Right lobe of liver (tissue), 6 donors: ENCODE measurements at regions not wholly inside any gene's neighbourhood (a gene's known extent, or its start where the extent isn't known, plus 50 kb on each side); places are given as distances from the start of the nearest gene placed in this dataset.
"Not testable (repeated sequence)": the region's sequence is repeated elsewhere in the genome, so short reads cannot be mapped to it uniquely, and the experiment has no call there.

Experiments used
- ATAC-seq, 4 donors: fragments of 200-7000 bp; cut with Tn5 transposase; one replicate each; pipeline ENCODE4 v1.9.1; 2020; ENCODE audit warnings: mild to moderate bottlenecking in 4 of 4, moderate library complexity in 4 of 4
- DNase-seq, 3 donors: peaks; one replicate each; pipeline ENCODE4 v3.0.0-alpha.2; 2020
- H3K27ac ChIP-seq, 3 donors: fragments of 200-600 bp; one replicate each; pipeline ENCODE4 v1.8.0; 2022
- H3K27me3 ChIP-seq, 2 donors: fragments of 200-600 bp; one replicate each; pipeline ENCODE4 v1.8.0; 2022
- H3K36me3 ChIP-seq, 4 donors: fragments of 200-600 bp; sonication (generic) in 1 of 4; one replicate each; pipeline versions ENCODE4 v1.5.1 to v1.8.0; 2017 to 2022; ENCODE audit warnings: control low read depth in 1 of 4
- H3K4me1 ChIP-seq, 4 donors: fragments of 200-600 bp; sonication (generic) in 1 of 4; one replicate each; pipeline versions ENCODE4 v1.5.1 to v1.8.0; 2017 to 2022; ENCODE audit warnings: control low read depth in 1 of 4
- H3K4me3 ChIP-seq, 3 donors: fragments of 200-600 bp; one replicate each; pipeline ENCODE4 v1.8.0; 2022
- H3K9me3 ChIP-seq, 4 donors: fragments of 200-600 bp; sonication (generic) in 1 of 4; one replicate each; pipeline versions ENCODE4 v1.5.1 to v1.8.0; 2017 to 2022; ENCODE audit warnings: control low read depth in 1 of 4
- POLR2A ChIP-seq: fragments of 450-650 bp; IDR thresholded peaks from one replicate; pipeline ENCODE4 v1.6.1; 2017; ENCODE audit warnings: antibody characterized with exemption, mild to moderate bottlenecking
- WGBS: methylation state at CpG from one replicate; pipeline ENCODE4 v1.1.6; 2018; ENCODE audit warnings: low coverage, low lambda C conversion rate; ENCODE audit not compliant: insufficient coverage; ENCODE audit errors: missing lambda C conversion rate; 5-methylcytosine and 5-hydroxymethylcytosine counted together
- intact Hi-C, 2 donors: fragments of 100-400 bp; cut with DNase I; formaldehyde crosslinking; loops; one replicate each; pipeline versions ENCODE4 v1.11.2 to v1.14.1; 2022
- TF ChIP-seq, protein P1 (sequence below), 4 donors: fragments of 200-600 bp in 3 of 4; fragments of 450-650 bp in 1 of 4; IDR thresholded peaks; one replicate each; pipeline versions ENCODE4 v1.5.1 to v1.8.0; 2016 to 2022; ENCODE audit warnings: antibody characterized with exemption in 4 of 4, mild to moderate bottlenecking in 2 of 4
- donor health status: DM: no; HTN: yes; CAD: no.
- donor health status: DM: no; HTN: no; CAD: no.
- donor health status: DM: no; HTN: no; CAD: no.
- donor health status: DM: no; HTN: yes; CAD: no.
- donor health status: DM: no; HTN: yes; CAD: no.

DNA sequence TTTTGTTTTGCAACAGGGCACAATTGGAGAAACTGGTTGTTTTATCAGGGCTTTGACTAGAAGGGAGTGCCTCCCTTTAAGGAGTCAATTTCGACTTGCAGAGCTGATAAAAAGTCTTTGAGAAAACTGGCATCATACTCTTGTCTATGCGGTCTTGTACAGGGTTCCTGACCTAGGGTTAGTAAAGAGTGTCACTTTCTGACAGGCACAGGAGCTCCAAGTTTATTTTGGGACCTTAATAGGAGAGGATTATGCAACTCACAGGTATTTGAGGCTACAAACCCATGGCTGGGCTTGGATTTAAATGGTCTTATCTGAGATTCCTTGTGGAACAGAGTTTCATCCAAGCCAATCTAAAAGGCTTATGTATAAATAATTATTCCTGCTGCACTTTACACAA, 365.4 kb downstream of the HTR1B start:
- Histone ChIP-seq H3K36me3 (no peaks in the 10 kb centered on the region), H3K4me3 (no peak overlapping the region), H3K27me3 (no peaks in the 10 kb centered on the region), H3K27ac (no peak overlapping the region), H3K4me1 (no peaks in the 10 kb centered on the region), H3K9me3 (no peaks in the 10 kb centered on the region)
- 35% methylated on average over 2 of the region's 2 CpGs for WGBS
- DNase-seq (no peak), ATAC-seq (no peak)
- intact Hi-C loops: no loop called here
- TF ChIP-seq, protein P1, sequence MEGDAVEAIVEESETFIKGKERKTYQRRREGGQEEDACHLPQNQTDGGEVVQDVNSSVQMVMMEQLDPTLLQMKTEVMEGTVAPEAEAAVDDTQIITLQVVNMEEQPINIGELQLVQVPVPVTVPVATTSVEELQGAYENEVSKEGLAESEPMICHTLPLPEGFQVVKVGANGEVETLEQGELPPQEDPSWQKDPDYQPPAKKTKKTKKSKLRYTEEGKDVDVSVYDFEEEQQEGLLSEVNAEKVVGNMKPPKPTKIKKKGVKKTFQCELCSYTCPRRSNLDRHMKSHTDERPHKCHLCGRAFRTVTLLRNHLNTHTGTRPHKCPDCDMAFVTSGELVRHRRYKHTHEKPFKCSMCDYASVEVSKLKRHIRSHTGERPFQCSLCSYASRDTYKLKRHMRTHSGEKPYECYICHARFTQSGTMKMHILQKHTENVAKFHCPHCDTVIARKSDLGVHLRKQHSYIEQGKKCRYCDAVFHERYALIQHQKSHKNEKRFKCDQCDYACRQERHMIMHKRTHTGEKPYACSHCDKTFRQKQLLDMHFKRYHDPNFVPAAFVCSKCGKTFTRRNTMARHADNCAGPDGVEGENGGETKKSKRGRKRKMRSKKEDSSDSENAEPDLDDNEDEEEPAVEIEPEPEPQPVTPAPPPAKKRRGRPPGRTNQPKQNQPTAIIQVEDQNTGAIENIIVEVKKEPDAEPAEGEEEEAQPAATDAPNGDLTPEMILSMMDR (IDR thresholded peaks at IDR 0.05): no peak
- no peak for TF ChIP-seq POLR2A

DNA sequence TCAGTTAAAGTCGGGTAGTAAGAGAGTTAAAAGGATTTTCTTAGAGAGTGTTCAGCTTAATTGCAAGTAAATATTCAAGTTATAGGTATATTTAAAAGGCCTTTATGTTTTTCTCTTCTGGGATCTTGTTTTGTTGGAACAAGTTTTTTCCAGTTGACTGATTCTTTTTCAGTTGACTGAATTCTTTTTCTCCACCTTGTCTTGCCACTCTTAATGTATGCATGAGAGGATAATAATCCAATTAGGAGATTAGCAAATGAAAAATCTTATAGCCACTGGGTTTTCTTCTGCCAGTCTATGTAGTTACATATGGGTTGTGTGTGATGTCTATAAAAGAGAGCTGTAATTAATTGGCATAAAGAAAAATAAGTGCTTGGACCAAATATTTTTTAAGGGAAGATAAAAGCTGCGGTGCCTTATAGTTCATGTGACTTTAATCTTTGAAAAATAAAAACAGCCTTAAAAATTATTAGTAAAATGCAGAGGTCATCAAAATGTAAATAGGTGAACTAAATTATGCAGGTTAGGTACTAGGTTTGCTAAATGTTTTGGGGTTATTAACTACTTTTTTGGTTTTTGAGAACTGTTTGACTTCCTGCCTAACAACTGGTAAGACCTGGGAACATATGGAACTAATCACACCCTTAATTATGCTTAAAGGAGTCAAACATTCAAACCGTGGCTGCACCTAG, 367.2 kb downstream of the HTR1B start:
- 41% methylated on average over 3 of the region's 3 CpGs for WGBS
- Histone ChIP-seq H3K4me3 (no peak overlapping the region), H3K27me3 (no peaks in the 10 kb centered on the region), H3K27ac (no peak overlapping the region), H3K9me3 (no peaks in the 10 kb centered on the region), H3K4me1 (no peaks in the 10 kb centered on the region), H3K36me3 (no peaks in the 10 kb centered on the region)
- ATAC-seq: no peak
- TF ChIP-seq, protein P1 (IDR thresholded peaks at IDR 0.05): no peak
- no peak for TF ChIP-seq POLR2A
- intact Hi-C loops: no loop called here
- DNase-seq: no peak

DNA sequence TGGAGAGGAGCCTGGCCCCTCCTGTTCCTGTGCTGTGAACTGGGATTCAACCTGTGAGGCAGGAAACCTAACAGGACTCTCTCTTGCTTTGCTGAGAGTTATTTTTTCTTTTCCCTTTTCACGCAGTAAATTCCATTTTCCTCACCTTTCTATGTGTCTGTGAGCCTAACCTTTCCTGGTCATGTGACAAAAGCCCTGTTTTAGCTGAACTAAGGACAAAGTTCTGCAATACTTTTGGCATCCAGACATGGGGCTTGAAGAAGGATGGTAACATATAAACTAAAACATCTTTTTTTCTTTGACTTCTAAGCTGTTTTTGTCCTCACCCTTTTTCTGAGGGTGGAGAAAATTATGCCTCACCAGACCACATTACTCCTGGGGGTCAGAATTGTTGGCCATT, 368.5 kb downstream of the HTR1B start:
- Histone ChIP-seq H3K27ac (no peak overlapping the region), H3K4me1 (no peaks in the 10 kb centered on the region), H3K4me3 (no peak overlapping the region), H3K27me3 (no peaks in the 10 kb centered on the region), H3K36me3 (no peaks in the 10 kb centered on the region), H3K9me3 (no peaks in the 10 kb centered on the region)
- peak; percentile 43 to 68 (median 60) for ATAC-seq
- intact Hi-C loops: no loop called here
- no peak for DNase-seq
- WGBS: 40% methylated on average over 1 of the region's 1 CpG
- no peak for TF ChIP-seq POLR2A
- TF ChIP-seq, protein P1 (IDR thresholded peaks at IDR 0.05): no peak

DNA sequence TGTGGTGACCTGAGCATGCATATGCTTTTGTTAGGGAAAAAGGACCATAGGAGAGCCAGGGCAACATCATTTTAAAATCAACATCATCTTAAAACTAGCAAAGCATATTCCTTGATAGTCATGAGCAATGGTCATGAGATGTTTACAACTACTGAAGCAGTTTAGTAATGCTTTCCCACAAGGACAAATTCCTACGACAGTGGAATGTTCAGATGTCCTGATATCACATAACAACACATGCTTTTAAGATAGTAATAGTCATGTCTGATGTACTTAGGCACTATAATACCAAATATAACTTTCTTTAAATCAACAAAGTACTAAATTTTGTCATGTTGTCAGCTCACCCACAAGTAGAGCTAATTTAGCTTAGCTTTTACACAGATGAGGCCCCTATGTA, 370.3 kb downstream of the HTR1B start:
- no peaks in the 10 kb centered on the region for H3K4me1 ChIP-seq
- H3K9me3 ChIP-seq: no peaks in the 10 kb centered on the region
- ATAC-seq (no peak), DNase-seq (no peak)
- intact Hi-C loops: no loop called here
- H3K27me3 ChIP-seq: no peaks in the 10 kb centered on the region
- no peak overlapping the region for H3K27ac ChIP-seq
- H3K4me3 ChIP-seq: no peak overlapping the region
- no peaks in the 10 kb centered on the region for H3K36me3 ChIP-seq
- 67% methylated on average over 1 of the region's 1 CpG for WGBS
- TF ChIP-seq POLR2A: no peak
- TF ChIP-seq, protein P1 (IDR thresholded peaks at IDR 0.05): no peak

DNA sequence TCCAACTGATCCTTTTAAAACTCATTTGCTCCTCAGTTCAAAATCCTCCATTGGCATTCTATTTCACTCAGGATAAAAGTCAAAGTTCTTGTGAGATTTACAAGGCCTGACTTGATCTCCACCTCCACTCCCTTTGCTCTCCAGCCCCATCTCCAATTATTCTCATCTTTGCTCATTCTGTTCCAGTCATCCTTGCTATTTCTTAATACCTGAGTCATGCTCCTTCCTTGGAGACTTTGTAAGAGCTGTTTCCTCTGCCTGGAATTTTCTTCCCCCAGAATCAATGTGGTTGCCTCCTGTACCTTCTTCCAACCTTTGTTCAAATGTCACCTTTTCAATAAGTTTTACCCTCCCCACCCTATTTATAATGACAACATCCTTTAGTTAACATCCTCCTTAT, 373.5 kb downstream of the HTR1B start:
- H3K9me3 ChIP-seq: no peaks in the 10 kb centered on the region
- H3K4me3 ChIP-seq: no peak overlapping the region
- ATAC-seq: no peak
- no peaks in the 10 kb centered on the region for H3K27me3 ChIP-seq
- H3K4me1 ChIP-seq: no peaks in the 10 kb centered on the region
- intact Hi-C loops: no loop called here
- no peak for TF ChIP-seq POLR2A
- TF ChIP-seq, protein P1 (IDR thresholded peaks at IDR 0.05): no peak
- H3K36me3 ChIP-seq: no peaks in the 10 kb centered on the region
- no peak for DNase-seq
- H3K27ac ChIP-seq: no peak overlapping the region

DNA sequence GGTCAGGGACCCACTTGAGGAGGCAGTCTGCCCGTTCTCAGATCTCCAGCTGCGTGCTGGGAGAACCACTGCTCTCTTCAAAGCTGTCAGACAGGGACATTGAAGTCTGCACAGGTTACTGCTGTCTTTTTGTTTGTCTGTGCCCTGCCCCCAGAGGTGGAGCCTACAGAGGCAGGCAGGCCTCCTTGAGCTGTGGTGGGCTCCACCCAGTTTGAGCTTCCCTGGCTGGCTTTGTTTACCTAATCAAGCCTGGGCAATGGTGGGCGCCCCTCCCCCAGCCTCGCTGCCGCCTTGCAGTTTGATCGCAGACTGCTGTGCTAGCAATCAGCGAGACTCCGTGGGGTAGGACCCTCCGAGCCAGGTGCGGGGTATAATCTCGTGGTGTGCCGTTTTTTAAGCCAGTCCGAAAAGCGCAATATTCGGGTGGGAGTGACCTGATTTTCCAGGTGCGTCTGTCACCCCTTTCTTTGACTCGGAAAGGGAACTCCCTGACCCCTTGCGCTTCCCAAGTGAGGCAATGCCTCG, 375.4 kb downstream of the HTR1B start:
- H3K27ac ChIP-seq, H3K4me1 ChIP-seq, H3K9me3 ChIP-seq, H3K36me3 ChIP-seq, intact Hi-C loops, H3K4me3 ChIP-seq, DNase-seq, H3K27me3 ChIP-seq, ATAC-seq: not testable (repeated sequence)
- 87% methylated on average over 9 of the region's 19 CpGs for WGBS
